ENCODE measurements at regions not wholly inside any gene's neighbourhood (a gene's known extent, or its start where the extent isn't known, plus 50 kb on each side); places are given as distances from the start of the nearest gene placed in this dataset.

GRCh38 chr6:159100395-159101182 is 55.8 kb upstream of the TAGAP start:
- TF ChIP-seq CTCF (IDR thresholded peaks at IDR 0.05) (no peak), POLR2A (IDR thresholded peaks at IDR 0.05) (no peak)
